GM18508 (cell line): ENCODE measurements at regions not wholly inside any gene's neighbourhood (a gene's known extent, or its start where the extent isn't known, plus 50 kb on each side); places are given as distances from the start of the nearest gene placed in this dataset.

Experiments
- ATAC-seq: cut with Tn5 transposase; IDR thresholded peaks from one replicate; pipeline ENCODE4 v1.9.1; 2021; ENCODE audit warnings: moderate number of reproducible peaks; ENCODE audit not compliant: insufficient read depth, unreplicated experiment

DNA sequence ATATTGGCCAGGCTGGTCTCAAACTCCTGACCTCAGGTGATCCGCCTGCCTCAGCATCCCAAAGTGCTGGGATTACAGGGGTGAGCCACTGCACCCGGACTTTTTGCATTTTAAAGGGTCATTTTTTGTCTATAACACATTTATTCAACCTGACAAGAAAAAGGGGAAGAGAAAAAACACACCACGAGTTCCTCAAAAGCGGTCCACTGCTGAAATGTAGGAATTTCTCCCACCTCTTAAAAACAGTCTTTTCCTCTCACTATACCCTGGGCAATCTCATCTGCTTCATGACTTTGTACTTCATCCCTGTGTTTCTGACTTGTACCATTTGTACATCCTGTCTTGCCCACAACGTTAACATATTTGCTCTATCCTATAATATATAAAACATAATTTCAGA lies 413.3 kb upstream of the PTBP2 start:
- ATAC-seq = no peak

DNA sequence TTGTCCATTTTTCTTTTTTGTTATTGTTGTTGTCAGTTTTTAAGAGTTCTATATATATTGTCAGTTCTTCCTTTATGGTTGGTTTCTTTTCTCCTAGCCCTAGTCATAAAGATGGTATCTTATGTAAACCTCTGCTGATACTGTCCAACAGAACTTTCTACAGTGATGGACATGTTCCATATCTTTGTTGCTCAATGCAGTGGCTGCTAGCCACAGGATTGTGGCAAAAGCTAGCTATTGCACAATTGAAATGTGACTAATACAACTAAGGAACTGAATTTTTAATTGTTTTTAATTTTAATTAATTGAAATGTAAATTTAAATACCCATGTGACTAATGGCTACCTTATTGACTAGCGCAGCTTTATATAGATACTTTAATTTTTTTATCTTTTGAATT lies 411.8 kb upstream of the PTBP2 start:
- ATAC-seq = no peak

DNA sequence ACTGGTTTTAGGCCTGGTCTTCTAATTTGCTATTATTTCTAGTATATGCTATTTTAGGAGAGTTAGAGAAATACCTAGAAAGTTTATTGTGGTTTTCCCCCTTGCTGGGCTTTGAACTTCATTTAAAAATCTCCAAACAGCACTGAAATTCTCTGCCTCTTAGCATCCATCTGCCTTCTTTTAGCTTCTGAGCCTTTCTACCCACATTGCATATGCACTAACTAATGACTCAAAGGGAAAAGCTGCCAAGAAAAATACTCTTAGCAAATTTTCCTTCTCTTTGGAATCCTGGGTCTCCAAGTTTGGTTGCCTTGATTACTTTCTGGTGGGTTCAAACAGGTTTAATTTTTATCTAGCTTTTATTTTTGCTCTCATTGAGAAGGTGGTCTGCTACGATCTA lies 408.4 kb upstream of the PTBP2 start:
- no peak for ATAC-seq

DNA sequence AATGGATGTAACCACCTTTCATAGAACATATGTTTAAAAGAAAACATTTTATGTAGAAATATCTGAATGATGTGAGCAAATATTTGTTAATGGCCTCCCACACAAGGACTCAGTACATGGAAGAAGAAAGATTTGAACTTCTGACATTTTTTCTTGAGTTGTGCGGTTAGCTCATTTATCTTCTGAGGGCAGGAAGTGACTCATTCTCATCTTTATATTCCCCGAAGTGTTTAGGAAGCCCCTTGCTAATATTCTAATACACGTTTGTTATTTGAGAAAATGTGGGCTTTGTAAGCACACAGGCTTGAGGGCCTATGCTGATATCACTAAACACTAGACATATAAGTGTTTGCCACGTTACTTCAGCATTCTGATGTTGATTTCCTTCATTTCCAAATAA lies 392.5 kb upstream of the PTBP2 start:
- ATAC-seq = no peak

DNA sequence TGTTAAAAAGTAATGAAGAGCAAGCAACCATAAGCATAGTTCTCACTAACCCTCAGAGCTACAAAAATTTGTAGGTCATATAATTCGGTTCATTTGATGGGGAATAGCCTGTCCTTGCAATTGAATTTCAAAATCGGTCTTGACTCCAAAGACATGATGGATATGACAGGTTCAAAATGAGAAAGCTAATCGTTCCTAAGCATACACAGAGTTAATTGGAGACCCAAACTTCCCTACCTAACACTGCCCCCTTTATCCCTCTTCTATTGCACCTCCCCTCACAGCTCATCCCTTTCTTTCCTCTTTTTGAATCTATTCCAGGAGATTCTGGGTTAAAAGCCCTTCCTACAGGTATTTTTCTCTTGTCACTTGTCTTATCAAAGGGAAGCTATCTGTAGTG lies 390.0 kb upstream of the PTBP2 start:
- ATAC-seq = no peak

DNA sequence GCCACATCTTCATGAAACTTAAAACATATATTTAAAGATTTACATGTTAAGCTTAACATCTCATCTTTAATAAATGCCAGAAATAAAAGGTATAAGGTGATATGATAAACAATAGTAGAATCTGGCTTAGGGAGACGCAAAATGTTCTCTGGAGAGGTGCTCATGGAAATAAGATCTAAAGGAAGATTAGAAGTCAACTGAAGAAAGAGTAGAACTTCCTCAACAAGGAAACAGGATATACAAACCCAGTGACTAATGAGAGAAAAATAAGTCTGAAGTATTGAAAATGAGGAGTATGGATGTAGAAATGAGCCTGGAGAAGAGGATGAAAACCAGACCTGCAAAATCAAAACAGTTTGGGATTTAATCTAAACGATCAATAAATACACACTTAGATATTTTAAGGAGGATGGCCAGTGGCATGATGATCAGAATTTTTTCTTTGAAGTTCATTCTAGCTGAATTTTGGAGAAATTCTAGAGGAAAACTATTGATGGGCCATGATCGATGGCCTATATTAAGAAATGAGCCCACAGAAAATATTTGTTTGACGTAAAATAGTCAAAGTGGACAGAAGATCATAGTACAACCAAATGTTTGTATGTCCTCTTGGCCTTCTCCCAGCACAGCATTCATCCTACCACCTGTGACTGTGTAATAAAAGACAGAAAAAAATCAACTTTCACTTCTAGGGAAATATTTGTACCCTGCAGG lies 387.9 kb upstream of the PTBP2 start:
- no peak for ATAC-seq

DNA sequence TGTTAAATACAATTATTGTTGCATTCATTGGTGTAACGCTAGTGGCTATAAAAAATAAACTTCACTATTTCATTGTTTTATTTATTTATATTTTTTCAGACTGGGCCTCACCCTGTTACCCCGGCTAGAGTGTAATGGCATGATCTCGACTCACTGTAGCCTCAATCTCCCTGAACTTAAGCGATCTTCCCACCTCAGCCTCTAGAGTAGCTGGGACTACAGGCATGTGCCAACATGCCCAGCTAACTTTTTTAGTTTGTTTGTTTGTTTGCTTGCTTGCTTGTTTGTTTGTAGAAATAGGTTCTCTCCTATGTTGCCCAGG lies 387.4 kb upstream of the PTBP2 start:
- ATAC-seq = no peak

DNA sequence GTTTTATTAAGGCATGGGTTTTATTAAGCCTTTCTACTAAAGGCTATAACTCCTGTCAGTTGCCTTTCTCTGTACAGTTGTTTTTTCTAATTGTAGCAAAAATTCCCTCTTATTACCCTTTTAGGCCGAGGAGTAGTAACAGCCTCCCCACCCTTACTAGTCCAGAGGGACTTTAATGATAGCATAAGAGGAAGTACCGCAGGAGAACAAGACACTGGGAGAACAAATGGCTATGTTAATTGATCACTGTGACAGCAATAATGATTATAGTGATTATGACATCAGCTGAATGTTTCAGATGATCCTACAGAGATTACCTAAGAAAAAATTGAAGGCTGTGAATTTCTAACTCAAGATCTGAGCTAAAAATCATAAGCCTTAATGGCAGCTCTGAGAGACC lies 383.0 kb upstream of the PTBP2 start:
- ATAC-seq = no peak

DNA sequence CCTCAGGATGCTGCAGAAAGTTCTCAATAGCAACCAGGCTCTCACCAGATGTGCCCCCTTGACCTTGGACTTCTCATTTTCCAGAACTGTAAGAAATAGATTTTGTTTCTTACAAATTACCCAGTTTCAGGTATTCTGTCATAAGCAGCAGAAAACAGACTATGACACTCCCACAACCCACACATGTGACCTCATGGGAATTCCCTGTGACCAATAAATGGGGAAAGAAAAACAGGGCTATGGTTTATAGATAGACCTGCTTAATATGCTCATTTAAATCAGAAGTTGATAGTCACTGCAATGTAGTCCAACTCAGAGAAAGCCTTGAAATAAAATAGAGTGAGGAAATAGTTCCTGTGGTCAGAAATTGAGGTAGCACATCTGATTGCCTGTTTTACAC lies 380.9 kb upstream of the PTBP2 start:
- no peak for ATAC-seq

DNA sequence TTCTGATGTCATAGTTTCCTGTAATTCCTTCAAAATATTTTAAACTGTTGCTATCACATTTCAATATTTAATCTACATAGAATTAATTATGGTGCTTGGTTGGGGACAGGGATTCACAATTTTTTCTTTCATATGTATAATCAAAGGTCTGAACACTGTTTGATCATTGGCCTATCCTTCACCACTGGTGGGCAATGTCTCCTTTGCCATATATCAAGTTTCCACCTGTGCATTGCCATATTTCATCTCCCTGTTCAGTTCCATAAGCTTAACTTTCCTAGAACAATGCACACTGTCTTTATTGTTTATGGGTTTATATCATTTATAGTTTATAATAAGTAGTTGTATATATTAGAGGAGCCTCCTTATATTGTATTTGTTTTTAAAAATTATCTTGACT lies 374.9 kb upstream of the PTBP2 start:
- no peak for ATAC-seq

DNA sequence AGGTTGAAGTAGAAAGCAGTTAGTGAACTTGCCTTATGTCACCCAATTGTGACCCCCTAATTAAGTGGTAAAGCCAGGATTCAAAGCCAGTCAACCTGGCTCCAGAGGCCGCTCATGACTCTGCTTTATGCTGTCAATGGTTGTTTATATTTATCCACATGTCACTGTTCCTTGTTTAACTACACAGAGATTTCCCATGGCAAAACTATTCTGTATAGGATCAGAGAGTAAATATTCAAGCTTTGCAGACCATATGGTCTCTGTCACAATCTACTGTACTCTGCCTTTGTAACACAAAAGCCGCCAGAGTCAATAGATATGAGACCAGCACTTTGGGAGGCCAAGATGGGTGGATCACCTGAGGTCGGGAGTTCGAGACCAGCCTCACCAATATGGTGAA lies 371.7 kb upstream of the PTBP2 start:
- ATAC-seq = no peak

DNA sequence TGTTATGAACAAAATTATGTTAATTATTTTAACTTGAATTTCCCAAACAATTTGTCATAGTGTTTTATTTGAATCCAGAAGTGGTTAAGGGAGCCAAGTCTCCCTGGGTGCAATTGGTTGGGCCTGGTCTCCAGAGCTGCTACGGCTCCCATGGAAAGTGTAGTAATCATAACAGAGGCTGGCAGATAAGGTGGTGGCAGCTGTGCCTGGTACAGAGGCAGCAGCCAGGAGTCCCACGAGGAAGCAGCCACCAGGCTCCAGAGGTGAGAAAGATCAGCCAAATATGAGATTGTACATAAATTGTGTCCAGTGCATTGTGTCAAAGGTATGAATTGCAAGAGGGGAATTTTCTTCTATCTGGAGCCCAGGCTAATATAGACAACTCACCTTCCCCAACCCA lies 368.9 kb upstream of the PTBP2 start:
- no peak for ATAC-seq

DNA sequence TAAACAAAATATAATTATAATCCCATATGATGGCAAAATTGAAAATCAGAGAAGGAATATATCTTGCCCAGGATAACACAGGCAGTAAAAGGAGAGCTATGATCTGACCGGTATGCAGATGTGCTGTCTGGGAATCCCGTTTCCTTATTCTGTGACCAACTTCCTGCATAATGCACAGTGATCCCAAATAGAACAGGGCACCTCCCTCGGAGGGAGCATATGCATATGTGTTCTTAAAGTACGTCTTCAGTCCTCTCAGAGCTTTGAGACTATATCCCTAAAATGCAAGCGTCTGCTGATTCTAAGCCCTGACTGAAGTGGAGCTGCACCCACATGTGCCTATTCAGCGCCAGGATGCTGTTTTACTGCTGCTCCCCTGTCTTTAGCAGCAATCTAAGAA lies 366.1 kb upstream of the PTBP2 start:
- no peak for ATAC-seq

DNA sequence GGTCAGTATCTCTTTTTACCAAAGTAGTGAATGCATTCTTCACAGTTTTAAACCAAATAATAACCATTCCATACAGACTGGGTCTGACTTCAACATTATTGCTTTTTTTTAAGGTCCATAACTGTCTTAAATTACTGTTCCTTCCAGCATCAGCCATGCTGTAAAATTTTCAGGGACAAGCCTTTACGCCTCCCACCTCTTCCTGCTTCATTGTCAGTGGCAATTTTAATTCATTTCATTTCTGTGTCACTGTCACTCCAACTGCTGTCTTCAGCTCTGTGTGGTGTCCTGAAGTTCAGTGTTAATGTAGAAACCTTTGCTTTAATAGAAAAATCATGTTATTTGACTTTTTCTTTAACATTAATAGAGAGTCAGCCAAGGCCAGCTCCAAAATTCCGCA lies 365.6 kb upstream of the PTBP2 start:
- no peak for ATAC-seq

DNA sequence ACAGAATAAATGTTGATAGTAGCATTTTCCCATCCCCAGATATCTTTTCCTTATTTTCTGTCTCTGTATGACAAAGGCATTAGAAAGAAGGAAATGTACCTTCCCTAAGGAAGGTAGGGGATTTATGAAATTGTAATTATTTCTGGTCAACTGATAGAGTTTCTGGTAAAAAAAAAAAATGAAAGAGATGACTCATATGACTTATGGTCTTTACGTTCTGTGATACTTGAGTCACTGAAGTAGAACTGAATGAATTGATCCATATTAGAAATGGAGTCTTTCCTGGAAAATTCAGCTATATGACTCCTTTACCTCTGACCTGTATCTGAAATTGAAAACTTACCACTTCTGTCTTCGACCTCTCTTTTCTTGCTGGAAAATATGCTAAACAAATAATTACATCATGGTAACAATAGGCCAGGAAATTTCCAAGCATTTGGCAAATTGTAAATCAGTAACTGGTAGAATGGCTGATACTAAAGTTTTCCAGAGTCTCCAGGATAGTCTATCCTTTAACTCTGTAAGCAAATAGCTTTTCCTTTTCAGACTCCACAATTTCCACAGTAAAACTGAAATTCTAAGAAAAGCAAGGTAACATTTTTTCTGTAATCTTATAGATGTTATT lies 364.3 kb upstream of the PTBP2 start:
- ATAC-seq = no peak

DNA sequence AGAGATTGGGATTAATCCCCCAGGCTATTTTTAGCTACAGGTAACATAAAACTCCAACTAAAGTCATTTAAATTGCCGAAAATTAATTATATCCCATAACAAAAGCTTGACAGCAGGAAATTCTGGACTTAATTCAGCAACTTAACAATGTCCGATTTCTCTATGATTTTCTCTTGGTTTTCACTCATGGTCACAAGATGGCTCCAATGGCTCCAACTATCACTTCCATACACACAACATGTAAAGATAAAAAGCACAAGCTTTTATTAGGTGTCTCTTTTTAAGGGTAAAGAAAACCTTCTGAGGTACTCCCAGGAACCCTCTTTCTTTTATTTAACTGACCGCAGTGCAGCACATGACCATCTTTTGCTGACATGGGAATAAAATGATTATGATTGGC lies 363.5 kb upstream of the PTBP2 start:
- ATAC-seq = no peak

DNA sequence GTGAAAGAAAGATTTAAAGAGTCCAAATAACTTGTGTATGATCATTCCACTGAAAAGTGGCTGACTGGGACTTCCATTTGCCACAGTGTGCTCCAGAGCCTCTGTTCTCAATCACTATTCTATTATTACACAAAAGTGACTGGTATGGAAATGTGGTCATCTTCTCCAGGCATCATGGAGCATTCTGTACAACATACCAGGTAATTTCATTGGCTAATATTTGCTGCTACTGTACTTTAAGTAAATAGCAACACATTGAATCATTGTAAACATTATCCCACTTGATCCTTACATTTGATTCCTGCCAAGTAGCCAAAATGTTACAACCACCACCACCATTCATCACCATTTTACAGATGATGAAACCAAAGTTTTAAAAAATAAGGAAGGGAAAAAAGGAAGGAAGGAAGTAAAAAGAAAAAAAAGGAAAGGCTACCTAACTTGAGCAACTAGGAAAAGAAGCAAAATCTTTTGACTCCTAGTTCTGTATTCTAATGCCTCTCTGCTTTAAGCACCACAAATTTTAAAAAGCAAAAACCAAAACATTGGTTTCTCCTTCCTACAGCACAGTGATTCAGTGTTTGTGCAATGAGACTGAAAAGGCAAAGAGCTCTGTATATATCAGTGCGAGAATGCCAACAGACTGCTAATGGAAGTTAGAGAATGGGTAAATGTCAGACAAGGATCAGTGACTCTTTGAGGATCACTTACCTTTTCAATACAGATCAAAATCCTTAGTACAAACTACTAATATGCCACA lies 361.4 kb upstream of the PTBP2 start:
- ATAC-seq = no peak

DNA sequence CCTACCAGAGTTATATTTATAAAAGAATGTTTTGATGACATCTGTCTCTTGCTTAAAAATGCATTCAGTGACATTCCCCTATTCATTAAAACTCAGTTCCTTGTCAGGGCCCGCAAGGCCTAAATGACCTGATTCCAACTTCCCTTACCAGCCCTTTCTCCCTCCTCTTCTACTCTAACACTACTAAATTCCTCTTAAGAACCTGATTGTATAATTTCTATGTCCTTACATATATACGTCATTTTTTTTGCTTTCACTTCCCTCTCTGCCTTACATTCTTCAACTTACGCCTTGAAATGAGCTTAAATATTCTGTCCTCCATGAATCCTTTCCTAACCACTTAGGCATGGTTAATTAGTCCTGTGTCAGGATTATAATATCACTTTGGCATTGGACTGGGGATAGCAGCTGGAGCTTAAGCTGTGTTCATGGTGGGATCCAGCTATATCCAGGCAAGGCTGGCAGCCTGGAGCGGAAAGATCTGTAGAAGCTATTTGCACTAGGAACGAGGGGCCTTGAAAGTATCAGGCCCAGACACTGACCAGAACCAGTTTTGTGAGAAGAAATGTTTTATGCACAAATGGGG lies 360.2 kb upstream of the PTBP2 start:
- no peak for ATAC-seq

DNA sequence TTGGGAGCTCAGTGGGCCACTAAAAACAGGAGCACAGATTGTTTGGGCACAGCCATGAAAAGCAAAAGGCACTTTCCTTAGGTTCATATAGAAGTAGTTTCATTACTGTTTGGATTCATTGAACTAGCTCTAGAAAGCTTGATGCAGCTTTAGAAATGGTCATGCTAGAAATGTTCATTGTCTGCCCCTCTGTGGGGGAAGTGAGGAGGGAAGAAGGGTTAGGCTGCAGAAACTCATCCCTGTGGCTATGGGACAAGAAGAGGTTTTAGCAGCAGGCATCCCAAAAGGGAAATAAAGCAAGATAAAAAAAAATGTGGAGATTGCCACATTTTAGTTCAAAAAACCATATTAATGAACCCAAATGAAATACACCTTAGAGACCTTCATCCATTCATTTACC lies 359.6 kb upstream of the PTBP2 start:
- ATAC-seq = no peak

DNA sequence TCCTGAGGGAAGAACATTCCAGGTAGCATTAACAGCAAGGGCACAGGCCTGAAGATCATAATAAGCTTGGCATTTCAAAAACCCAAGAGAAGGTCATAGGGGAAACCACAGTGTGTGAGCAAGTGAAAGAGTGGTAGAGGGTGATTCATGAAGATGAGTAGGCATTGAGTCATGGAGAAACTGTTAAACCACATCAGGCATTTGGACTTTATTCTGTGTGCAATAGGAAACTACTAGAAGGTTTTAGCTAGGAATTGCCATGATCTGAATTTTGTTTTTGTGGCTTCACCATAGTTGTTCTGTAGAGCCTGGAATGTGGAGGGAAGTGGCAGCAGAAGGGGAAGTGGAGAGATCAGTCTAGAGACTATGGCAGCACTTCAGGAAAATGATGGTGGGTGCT lies 359.0 kb upstream of the PTBP2 start:
- peak; percentile 94 for ATAC-seq

DNA sequence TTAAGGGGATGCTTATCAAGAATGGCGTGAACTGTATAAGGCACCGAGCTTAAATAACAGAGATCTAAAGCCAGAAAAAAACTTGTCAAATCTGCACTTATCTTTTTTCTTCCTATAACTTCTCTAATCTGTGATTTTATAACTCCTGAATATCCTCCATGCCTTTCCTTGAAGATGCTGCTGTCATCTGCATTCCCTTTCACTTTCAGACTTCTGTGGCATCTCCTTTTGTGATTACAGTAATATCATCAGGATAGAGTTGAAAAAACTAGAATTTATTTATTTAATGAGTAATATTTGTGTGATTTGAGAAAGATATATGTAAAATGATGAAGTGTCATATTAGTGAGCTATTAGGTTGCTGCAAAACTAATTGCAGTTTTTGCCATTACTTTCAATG lies 357.8 kb upstream of the PTBP2 start:
- no peak for ATAC-seq

DNA sequence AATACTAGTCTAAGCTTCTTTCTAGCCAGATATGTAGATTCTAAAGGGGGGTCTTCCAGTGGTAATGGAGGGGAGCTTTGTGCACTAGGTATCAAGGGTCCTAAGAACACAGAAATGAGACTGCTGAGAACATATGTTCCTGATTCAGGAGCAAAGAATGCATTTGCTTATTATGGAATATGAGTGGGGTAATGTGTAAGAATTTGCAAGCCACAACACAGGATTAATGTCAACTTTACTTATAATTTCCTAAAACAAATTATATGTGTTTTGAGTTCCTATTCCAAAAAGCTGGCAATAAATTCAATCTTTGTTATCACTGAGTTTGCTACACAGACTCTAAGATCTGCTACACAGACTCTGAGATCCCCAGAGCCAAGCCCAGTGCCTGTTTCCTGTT lies 357.0 kb upstream of the PTBP2 start:
- ATAC-seq = no peak
